Transverse colon (tissue), 4 donors: ENCODE measurements at regions not wholly inside any gene's neighbourhood (a gene's known extent, or its start where the extent isn't known, plus 50 kb on each side); places are given as distances from the start of the nearest gene placed in this dataset.

ENCODE experiments used
- DNase-seq: peaks from one replicate; pipeline ENCODE4 v3.0.0-alpha.2; 2019
- H3K27ac ChIP-seq, 4 donors: fragments of 200-600 bp; sonication (generic); 2 replicates each; pipeline ENCODE4 v1.5.1; 2016 to 2018; ENCODE audit warnings: inconsistent platforms in 4 of 4
- H3K27me3 ChIP-seq: fragments of 200-600 bp; sonication (generic); 2 replicates; pipeline ENCODE4 v1.5.1; 2017; ENCODE audit warnings: inconsistent platforms
- H3K36me3 ChIP-seq, 4 donors: fragments of 200-600 bp; sonication (generic); 2 replicates each; pipeline ENCODE4 v1.5.1; 2017 to 2019; ENCODE audit warnings: inconsistent platforms in 4 of 4
- H3K4me1 ChIP-seq, 4 donors: fragments of 200-600 bp; sonication (generic); 2 replicates each; pipeline ENCODE4 v1.5.1; 2017 to 2020; ENCODE audit warnings: inconsistent platforms in 4 of 4
- H3K4me3 ChIP-seq, 4 donors: fragments of 200-600 bp; sonication (generic); 1 replicate in 1 of 4; 2 replicates in 3 of 4; pipeline versions ENCODE4 v1.5.1 to v1.6.1; 2017 to 2019; ENCODE audit warnings: inconsistent platforms in 4 of 4
- H3K9me3 ChIP-seq, 2 donors: fragments of 200-600 bp; sonication (generic); 2 replicates each; pipeline ENCODE4 v1.5.1; 2017 to 2019; ENCODE audit warnings: inconsistent platforms in 2 of 2
- EP300 ChIP-seq: sonication (generic); formaldehyde crosslinking; IDR thresholded peaks from one replicate; pipeline ENCODE4 v1.6.1; 2017; ENCODE audit warnings: antibody characterized with exemption, low read depth
- POLR2A ChIP-seq: fragments of 450-650 bp; IDR thresholded peaks from one replicate; pipeline ENCODE4 v1.6.1; 2016; ENCODE audit warnings: antibody characterized with exemption, mild to moderate bottlenecking, moderate library complexity
- POLR2AphosphoS5 ChIP-seq, 3 donors: sonication (generic); formaldehyde crosslinking; IDR thresholded peaks; one replicate each; pipeline ENCODE4 v1.6.1; 2016; ENCODE audit warnings: antibody characterized with exemption in 3 of 3
- WGBS, 2 donors: methylation state at CpG; one replicate each; pipeline ENCODE4 v1.1.5; 2018; ENCODE audit warnings: low coverage in 1 of 2; 5-methylcytosine and 5-hydroxymethylcytosine counted together
- in situ Hi-C, 4 donors: fragments of 200-750 bp; cut with MboI; loops; one replicate each; pipeline versions ENCODE4 v1.15.0 to v1.15.1; 2017; ENCODE audit warnings: low sequenced_read_pairs in 3 of 4, low pct_ligation_motif_present in 1 of 4, low pct_unique_long_range_greater_than_20kb in 1 of 4
- intact Hi-C: fragments of 100-400 bp; cut with DNase I; formaldehyde crosslinking; loops from one replicate; pipeline ENCODE4 v1.15.1; 2023; ENCODE audit warnings: low total_unique reads
- TF ChIP-seq, protein P1 (sequence below), 5 experiments: fragments of 200-600 bp in 3 of 5; fragments of 450-650 bp in 2 of 5; sonication (generic) in 3 of 5; IDR thresholded peaks; 1 replicate in 2 of 5; 2 replicates in 3 of 5; pipeline ENCODE4 v1.5.1; 2016 to 2017; ENCODE audit warnings: antibody characterized with exemption in 5 of 5, inconsistent platforms in 3 of 5, mild to moderate bottlenecking in 2 of 5, moderate library complexity in 1 of 5

DNA sequence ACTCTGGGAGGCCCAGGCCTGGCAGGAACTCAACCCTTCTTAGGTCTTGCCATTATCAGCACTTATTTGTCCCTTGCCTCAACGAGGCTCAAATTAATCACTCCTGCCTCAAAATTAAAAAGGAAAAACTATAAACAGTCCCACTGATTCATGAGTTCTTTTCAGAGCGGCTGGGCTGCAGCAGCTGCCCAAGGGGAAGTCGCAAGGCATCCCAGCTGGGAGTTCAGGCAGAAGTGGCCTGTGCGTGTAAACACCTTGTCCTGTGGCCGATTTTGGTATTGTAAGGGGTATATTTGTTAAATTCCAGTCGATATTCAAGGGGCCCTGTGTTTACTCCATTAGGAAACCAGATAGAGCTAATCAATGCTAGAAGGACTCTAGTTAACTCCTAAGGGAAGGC, 213.9 kb upstream of the CADM1 start:
- H3K9me3 ChIP-seq: no peaks in the 10 kb centered on the region
- no peak overlapping the region for H3K4me3 ChIP-seq
- no peaks in the 10 kb centered on the region for H3K27me3 ChIP-seq
- intact Hi-C loops (no loop called here), in situ Hi-C loops (no loop called here)
- WGBS, 2 donors: 75 to 80% methylated on average over 2 to 6 of the region's 6 CpGs
- no peaks in the 10 kb centered on the region for H3K4me1 ChIP-seq
- no peak overlapping the region for H3K27ac ChIP-seq
- no peaks in the 10 kb centered on the region for H3K36me3 ChIP-seq
- TF ChIP-seq EP300: no peak
- no peak for TF ChIP-seq POLR2A
- no peak for TF ChIP-seq POLR2AphosphoS5 (IDR thresholded peaks at IDR 0.05)
- TF ChIP-seq, protein P1, sequence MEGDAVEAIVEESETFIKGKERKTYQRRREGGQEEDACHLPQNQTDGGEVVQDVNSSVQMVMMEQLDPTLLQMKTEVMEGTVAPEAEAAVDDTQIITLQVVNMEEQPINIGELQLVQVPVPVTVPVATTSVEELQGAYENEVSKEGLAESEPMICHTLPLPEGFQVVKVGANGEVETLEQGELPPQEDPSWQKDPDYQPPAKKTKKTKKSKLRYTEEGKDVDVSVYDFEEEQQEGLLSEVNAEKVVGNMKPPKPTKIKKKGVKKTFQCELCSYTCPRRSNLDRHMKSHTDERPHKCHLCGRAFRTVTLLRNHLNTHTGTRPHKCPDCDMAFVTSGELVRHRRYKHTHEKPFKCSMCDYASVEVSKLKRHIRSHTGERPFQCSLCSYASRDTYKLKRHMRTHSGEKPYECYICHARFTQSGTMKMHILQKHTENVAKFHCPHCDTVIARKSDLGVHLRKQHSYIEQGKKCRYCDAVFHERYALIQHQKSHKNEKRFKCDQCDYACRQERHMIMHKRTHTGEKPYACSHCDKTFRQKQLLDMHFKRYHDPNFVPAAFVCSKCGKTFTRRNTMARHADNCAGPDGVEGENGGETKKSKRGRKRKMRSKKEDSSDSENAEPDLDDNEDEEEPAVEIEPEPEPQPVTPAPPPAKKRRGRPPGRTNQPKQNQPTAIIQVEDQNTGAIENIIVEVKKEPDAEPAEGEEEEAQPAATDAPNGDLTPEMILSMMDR (IDR thresholded peaks at IDR 0.05): no peak
- no peak for DNase-seq

DNA sequence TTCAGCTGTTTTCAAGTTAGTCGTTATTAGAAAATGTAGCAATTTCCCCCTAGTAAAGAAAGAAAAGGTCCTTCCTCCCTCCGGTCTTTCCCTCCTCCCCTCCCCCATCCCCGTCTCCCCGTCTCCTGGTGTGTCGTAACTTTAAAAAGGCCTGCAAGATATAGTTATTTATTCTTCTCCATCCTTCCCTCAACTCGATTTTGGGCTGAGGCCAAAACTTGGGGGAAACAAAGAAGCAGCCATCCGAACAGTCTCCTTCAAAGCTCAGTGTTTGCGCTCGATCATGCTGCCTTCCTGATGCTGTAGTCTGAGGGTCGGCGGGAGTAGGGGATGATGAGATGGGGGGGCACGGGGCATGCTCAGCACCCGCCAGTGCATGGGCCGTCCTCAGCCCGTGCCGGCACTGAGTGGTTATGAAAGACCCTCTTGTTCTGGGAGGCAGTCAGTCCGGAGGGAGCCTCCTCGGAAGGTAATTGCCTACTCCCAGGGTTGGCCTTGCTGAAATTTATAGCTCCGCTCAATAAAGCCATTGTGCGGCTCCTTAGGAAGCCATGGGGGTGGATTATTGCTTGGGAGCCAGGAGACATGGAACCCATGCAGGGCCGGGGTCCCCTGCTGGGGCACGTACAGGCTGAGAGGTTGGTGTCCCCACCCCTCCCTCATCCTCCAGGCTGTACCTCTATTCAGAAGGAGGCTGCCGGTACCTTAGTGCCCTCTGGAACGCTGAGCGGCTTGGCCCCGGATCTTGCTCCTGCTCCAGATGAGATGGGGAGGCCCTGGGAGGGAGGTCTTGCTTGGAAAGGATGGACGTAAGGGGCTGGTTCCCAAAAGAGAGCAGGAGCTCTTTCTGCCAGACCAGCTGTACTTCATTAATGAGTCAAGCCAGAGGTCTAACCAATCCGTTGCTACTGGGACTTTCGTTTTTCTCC, 212.7 kb upstream of the CADM1 start:
- no peak for DNase-seq
- in situ Hi-C loops: no loop called here
- H3K27ac ChIP-seq: no peak overlapping the region
- intact Hi-C loops: no loop called here
- H3K36me3 ChIP-seq: no peaks in the 10 kb centered on the region
- 25 to 46% methylated on average over 15 to 29 of the region's 29 CpGs for WGBS, 2 donors
- H3K9me3 ChIP-seq: no peaks in the 10 kb centered on the region
- no peaks in the 10 kb centered on the region for H3K4me1 ChIP-seq
- no peak overlapping the region for H3K4me3 ChIP-seq
- TF ChIP-seq, protein P1 (IDR thresholded peaks at IDR 0.05): no peak
- no peak for TF ChIP-seq POLR2AphosphoS5 (IDR thresholded peaks at IDR 0.05)
- H3K27me3 ChIP-seq: no peaks in the 10 kb centered on the region

DNA sequence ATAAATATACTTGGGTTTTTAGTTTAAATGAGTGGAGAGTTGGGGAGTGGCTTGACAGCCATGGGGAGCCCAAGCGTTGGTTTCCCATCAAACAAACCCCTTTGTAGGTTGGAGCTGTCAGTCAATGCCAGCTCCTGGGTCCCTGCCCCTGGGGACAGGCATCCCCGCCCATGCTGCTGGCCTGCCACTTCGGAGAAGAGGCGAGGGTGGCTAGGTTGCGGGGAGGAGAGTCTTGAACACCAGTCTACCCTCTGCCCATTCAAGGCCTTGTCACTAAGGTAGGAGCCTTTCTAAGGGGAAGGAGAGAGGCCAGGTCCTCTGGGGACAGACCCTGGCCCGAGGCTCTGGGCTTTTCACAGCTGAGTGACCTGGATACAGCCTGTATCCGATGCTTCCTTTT, 211.9 kb upstream of the CADM1 start:
- Histone ChIP-seq H3K27me3 (no peaks in the 10 kb centered on the region), H3K4me3 (no peak overlapping the region), H3K4me1 (no peaks in the 10 kb centered on the region), H3K36me3 (no peaks in the 10 kb centered on the region), H3K9me3 (no peaks in the 10 kb centered on the region), H3K27ac (no peak overlapping the region)
- DNase-seq: no peak
- 35 to 84% methylated on average over 2 to 7 of the region's 7 CpGs for WGBS, 2 donors
- intact Hi-C loops: no loop called here
- in situ Hi-C loops: no loop called here
- no peak for TF ChIP-seq EP300
- TF ChIP-seq POLR2A: no peak
- TF ChIP-seq, protein P1 (IDR thresholded peaks at IDR 0.05): no peak
- TF ChIP-seq POLR2AphosphoS5 (IDR thresholded peaks at IDR 0.05): no peak

DNA sequence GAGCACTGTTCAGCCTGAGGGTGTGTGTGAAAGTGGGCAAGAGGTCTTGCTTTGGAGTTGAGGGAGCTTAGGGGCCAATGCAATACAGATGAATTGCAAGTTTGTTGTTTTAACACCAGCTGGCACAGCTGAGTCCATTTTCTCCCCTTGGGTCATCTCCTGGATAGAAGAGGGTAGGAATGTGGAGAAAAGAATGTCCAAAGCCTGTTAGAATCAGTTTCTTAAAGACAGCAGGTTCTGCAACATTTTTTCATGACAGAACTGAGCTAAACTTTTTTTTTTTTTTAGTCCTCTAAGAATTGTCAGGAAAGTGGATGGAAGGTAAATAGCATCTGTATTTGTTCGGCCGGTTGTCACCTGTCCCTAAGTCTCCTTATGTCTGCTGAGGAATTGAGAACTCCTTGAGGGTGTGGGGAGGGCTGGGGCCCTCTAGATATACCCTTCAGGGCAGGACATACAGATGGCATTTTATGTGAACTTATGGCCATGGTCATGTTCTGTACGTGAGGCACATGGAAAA, 211.1 kb upstream of the CADM1 start:
- 86 to 94% methylated on average over 2 to 3 of the region's 3 CpGs for WGBS, 2 donors
- Histone ChIP-seq H3K4me1 (no peaks in the 10 kb centered on the region), H3K27me3 (no peaks in the 10 kb centered on the region), H3K36me3 (no peaks in the 10 kb centered on the region), H3K27ac (no peak overlapping the region), H3K9me3 (no peaks in the 10 kb centered on the region), H3K4me3 (no peak overlapping the region)
- no peak for DNase-seq
- TF ChIP-seq POLR2AphosphoS5 (IDR thresholded peaks at IDR 0.05) (no peak), POLR2A (no peak), EP300 (no peak)
- TF ChIP-seq, protein P1 (IDR thresholded peaks at IDR 0.05): no peak
- intact Hi-C loops (no loop called here), in situ Hi-C loops (no loop called here)
